ENCODE measurements at regions not wholly inside any gene's neighbourhood (a gene's known extent, or its start where the extent isn't known, plus 50 kb on each side); places are given as distances from the start of the nearest gene placed in this dataset.
"Not testable (repeated sequence)": the region's sequence is repeated elsewhere in the genome, so short reads cannot be mapped to it uniquely, and the experiment has no call there.

DNA sequence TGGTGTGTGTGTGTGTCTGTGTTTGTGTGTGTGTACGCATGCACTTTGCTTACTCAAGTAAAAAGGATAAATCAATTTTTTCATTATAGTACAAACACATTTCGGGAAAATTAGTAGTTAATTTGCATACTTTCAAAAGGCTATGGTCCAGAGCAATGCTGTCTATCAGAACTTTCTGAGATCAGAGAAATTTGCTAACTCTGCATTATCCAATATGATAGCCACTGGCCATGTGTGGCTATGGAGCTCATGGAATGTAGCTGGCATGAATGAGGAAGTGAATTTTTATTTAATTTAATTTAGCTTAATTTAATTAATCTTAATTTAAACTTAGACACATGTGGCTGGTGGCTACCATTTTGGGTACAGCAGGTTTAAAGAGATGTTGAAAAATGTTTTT, 289.6 kb downstream of the MAT2B start:
- no peak for DNase-seq

DNA sequence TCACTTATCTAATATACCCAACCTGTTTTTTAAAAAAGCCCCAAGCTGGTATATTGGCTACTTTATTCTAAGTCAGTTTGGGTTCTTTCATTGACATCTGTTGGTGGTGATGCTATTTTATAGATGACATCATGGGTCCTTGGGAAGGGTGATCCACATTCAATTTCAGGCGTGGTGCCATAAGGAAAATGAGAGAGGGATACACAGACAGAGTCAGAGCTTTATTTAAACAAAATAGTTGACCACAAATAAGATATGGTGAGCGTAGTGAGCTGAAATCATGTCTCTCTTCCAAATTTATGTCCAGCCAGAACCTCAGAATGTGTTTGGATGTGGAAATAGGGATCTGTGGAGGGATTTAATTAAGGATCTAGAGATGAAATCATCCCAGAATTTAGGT, 302.4 kb downstream of the MAT2B start:
- no peak for DNase-seq

DNA sequence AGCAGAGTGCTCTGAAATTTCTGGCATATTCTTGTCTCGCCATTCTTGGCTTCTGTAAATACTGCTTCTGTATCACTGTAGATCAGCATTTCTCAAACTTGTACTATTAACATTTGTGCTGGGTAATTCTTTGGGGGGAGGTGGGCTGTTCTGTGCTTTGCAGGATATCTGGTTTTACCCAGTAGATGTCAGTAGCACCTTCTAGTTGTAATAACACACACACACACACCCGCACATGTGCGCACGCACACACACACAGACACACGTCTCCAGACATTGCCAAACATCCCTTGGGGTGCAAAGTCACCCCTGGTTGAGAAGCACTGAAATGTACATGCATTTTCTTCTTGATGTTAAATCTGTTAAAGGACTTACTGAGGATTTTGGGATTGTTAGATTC, 304.1 kb downstream of the MAT2B start:
- no peak for DNase-seq

DNA sequence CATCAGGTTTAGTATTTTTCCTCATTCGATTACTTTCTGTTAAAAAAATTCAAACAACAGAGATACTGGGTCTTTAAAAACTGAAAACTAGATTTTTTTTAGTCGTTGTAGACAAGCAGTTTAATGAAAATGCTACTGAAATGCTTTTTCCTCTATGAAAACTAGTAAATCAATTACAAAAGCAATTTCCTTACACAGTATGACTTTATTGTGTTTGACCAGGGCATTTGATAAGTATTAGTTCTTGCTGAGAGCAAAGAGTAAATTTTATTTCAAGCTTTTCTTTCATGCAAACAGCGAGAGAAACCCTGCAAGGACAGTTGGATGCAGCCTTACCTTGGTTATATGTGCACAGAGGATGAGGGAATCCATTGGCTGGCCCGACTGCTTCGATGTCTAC, 308.5 kb downstream of the MAT2B start:
- DNase-seq: no peak

DNA sequence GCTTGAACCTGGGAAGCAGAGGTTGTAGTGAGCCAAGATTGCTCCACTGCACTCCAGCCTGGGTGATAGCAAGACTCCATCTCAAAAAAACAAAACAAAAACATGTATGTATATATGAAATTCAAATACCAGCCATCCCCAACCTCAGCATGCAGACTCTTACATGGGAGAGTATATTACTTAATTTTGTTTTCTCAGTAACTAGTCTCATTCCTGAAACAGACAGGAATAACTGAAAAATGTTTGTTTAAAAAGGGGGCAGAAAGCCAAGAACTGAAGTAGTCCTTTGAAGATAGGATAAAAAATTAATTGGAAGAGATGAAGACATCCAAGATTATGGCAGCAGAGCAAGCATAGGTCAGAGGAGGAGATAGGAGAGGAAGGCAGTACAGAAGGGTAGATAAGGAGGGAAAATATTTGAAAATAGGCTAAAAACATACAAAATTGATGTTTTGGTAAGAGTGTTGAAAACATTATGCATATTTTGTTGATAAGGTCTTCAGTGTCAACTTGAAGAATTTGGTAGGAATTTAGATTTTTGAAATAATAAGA, 309.9 kb downstream of the MAT2B start:
- no peak for DNase-seq

DNA sequence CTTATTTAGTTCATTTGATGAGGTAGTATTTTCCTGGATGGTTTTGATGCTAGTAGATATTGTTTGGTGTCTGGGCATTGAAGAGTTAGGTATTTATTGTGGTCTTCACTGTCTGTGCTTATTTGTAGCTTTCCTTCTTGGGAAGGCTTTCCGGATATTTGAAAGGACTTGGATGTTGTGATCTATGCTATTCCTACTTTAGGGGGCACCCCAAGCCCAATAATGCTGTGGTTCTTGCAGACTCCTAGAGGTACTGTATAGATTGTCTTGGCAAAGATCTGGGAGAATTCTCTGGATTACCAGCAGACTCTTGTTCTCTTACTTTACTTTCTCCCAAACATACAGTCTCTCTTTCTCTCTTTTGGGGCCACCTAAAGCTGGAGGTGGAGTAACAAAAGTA, 315.7 kb downstream of the MAT2B start:
- no peak for DNase-seq

DNA sequence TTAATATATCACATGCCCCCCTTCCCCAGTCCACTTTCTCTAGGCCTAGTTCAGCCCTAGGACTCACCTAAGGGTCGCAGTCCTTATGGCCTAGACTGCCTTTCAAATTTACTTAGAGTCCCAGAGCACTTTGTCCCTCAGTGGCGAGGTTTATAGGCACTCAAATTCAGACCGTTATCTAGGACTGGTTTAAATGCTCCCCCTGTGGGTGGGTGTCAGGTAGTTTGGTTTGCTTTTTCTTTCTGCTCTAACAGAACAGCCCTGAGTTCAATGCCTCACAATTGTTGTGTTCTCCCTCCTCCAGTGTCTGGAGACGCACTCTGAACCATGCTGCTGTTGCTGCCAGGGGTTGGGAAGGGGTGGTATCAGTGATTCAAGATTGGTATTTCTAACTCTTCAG, 317.1 kb downstream of the MAT2B start:
- no peak for DNase-seq

DNA sequence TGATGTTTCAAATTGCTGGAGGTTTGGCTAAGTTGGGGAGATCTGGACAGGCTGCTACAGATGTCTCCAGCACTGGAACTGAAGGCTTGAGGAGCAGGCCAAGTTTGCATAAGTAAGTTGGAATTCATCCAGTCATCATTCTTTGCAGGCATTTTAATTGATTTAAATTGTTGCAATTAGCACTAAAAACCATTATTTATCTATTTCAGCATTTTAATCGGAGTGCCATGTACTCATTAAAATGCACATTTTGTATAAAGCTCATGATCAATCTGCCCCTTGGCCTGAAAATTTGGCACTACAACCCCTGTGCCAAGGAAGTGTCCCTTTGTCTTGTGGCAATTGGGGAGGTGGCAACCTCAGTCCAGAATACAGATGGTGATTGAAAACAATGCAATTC, 320.2 kb downstream of the MAT2B start:
- no peak for DNase-seq

DNA sequence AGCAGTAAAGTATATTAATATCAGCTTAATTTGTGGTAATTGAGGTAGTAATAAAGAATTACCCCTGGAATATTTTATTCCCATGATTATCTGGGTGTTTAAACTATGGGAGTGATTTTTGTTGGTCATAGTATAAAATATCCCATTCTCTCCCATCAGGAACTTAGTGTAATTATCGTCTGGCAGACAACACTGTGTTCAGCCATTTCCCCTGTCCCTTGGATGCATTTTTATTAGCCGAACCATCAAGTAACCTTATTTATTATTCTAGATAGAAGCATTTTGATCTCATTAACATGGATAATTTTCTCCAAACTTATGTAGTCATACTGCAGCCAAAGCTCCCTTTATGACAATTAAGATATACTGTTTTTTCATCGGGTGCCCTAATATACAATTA, 320.8 kb downstream of the MAT2B start:
- no peak for DNase-seq

DNA sequence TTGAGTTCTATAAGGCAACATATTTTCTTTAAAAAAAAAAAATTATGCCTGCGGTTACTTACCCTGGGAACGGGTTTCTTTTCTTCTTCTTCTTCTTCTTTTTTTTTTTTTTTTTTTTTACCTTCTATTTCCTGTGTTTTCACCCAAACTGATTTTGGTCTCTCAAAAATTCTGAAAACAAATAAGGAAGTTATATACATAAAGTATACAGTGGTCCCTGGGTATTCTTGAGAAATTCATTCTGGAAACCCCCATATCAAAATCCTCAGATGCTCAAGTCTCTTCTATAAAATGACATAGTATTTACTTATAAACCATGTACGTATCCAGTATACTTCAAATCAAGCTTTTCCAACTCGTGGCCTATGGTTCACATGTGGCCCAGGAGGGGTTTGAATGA, 326.7 kb downstream of the MAT2B start:
- DNase-seq: no peak

DNA sequence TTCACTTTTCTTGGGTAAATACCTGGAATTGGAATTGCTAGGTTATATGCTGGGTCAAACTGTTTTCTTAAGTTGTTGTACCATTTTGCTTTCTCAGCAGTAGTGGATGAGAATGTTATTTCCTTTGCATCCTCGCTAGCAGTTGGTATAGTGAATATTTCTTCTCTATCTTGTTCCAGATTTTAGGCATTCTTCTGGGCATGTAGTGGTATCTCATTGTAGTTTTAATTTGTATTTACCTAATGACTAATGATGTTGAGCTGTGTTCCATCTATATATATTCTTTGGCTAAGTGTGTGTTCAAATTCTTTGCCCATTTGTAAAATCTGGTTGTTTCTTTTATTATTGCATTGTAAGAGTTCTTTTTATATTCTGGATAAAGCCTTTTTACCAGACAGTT, 333.3 kb downstream of the MAT2B start:
- DNase-seq: no peak

DNA sequence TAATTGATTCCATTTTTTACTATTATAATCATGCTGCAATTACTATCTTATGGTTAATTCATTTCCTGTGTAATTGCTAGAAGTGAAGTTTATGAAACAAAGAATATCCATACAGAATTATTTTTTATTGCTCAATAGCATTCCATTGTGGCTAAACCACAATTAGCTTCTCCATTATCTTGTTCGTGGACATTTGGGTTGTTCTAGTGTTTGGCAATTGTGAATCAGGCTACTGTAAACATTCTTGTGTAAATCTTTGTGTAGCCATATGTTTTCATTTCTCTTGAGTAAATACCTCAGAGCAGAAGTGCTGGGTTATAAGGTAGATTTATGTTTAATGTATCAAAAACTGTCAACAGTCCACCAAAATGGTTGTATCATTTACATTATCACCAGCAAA, 341.1 kb downstream of the MAT2B start:
- DNase-seq: peak; percentile 1 to 4

DNA sequence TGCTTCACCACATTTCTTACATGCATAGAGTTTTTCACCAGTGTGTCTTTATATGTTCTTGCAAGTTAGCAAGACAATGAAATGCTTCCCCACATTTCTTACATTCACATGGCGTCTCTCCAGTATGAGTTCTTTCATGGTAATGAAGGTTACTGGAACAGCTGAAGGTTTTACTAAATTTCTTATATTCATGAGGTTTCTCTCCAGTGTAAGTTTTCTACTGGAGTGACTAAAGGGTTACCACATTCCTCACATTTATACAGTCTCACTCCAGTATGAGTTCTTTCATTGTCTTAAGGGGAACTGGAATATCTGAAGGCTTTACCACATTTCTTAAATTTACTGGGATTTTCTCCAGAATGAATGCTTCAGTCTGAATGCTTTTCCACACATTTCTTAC, 350.3 kb downstream of the MAT2B start:
- DNase-seq: no peak

DNA sequence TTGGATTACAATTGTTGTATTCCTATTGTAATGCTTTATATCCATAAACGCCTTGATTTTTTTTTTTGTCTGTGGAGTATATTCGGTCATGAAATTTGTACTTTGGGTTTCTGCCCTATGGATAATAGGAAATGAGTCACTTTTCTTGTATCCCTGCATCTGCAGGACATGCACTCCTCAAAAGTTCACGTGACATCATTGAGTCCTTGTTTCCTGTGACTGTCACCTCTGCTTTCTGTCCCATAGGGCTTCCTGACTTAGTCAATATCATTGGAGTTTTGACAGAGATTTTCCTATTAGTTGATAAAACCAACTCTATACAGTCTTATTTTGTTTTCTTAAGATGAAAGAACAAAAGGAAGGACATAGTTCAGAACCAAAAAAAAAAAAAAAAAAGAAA, 356.3 kb downstream of the MAT2B start:
- no peak for DNase-seq

DNA sequence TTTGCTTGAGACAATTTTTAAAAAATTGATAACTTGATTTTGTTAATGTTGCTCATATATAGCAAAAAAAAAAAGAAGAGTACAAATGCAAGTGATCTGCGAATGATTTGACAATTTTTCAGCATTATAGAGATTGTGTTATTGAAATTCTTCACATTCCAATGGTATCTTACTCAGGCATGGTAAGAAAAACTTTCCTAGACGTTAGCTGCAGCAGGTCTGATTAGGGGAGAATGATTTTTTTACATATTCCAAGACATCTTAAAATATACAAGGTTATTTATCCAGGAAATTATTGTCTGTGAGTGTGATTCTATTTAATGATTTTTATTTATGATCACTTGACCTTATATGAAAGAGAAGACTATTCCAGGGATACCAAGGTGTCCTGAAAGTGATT, 361.9 kb downstream of the MAT2B start:
- no peak for DNase-seq

DNA sequence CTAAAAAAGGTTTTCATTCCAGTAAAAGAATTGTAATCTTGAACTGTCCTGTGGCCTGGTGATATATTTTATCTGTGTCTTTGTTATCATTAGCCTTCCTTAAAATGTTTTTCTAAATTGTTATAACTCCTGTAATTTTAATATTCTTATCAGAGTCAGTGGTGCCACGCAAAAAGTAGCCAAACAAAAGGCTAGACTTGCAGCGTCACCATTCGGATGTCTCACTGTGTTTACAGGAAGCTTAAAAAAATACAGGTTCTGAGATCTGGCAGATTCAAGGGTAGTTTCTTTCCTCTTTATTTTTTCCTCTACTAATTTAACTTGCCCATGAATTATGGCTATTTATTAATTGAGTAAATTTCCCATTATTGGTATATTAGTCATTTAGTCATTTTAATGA, 362.3 kb downstream of the MAT2B start:
- DNase-seq: no peak

DNA sequence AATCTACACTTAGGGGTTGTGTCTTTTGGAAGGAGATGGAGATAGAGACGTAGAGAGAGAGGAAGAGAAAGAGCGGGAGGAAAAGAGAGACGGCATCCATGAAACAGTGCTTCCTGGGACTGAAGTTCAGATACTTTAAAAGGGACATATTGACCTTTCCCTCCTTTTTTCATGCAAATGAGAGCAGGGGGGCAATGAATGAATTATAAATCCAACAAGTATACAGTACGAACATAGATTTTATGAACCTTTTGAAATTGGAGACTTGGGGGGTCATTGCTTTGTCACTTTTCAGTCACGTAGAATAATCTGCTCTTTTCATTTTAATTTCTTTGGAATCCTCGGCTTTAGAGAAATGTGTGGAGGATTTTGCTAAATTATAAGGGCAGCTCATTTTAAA, 364.2 kb downstream of the MAT2B start:
- no peak for DNase-seq

DNA sequence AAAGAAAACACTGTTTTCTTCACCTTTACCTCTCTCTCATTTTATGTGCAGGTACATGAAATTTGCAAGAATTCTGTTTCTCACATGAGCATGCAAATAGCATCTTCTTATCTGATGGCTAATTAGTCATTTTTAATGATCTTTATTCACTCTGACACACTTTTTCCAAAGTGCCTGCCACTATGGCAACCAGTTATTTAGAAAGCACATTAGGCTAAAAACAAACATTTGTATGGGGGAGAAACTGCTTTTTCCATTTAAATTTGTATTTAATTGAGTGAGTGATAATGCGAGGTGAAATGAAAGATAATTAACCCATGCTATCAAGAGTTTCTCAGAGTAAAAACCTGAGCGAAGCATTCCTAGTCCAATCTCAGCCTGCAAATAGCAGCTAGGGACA, 365.0 kb downstream of the MAT2B start:
- DNase-seq: no peak

DNA sequence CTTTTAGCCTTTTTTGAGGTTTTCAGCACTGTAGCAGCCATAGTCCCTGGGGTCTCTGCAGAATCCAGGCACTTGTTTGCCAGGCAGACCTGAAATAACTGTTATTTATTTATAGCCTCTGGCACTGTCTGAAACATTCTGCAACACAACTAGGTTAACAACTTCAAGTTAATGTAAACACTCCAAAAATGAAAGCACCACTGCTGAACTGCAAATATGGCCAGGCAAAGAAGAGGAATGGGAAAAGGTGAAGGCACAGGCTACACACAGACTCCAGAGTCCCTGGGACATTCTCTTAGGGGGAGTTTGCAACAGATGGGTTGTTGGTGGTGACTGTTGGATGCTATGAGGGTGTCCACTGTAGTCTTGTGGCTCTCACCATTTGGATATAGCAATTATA, 369.0 kb downstream of the MAT2B start:
- no peak for DNase-seq

DNA sequence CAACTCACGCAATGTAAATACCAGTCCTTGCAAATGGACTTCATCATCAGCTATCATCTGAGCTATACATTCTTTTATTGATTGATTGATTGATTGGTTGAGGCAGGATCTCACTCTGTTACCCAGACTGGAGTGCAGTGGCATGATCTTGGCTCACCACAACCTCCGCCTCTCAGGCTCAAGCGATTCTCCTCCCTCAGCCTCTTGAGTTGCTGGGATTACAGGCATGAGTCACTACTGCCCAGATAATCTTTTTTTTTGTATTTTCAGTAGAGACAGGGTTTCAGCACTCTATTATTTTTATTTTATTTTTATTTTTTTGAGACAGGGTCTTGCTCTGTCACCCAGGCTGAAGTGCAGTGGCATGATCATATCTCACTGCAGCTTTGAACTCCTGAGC, 369.5 kb downstream of the MAT2B start:
- DNase-seq: not testable (repeated sequence)

DNA sequence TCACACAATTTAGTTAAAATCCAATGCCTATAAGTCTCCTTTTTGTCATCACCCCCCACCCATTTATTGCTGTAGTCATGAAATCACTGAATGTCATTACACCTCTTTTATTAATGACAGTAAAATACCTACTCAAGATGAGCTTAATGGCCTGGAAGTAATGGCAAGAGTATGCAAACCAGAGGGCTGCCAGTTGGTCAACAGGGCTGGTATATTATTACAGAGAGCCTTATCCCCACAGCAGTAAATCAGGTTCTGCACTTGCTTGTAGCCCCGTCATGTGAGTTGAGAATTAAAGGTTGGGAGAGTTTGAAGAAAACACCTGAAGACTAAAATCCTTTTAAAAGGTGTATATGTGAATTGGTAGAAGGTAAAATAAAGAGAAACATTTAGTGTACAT, 372.4 kb downstream of the MAT2B start:
- DNase-seq: no peak

DNA sequence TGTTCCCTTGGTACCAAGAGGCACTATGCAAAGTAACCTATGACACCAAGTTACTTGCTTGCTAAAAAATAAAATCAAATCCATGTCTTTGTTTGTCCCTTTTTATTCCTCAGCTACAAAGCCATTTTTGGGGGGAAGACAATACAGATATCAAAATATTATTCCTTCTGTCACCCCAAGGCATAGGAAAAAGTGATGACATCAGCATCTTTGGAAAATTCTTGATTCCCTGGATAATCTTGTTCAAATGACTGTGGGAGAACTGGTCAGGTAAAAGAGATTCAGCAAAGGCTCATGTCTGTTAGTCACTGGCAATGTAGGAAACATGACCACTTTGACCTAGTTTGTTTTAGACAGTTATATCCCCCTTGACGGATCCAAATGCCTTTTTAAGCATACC, 373.1 kb downstream of the MAT2B start:
- no peak for DNase-seq

DNA sequence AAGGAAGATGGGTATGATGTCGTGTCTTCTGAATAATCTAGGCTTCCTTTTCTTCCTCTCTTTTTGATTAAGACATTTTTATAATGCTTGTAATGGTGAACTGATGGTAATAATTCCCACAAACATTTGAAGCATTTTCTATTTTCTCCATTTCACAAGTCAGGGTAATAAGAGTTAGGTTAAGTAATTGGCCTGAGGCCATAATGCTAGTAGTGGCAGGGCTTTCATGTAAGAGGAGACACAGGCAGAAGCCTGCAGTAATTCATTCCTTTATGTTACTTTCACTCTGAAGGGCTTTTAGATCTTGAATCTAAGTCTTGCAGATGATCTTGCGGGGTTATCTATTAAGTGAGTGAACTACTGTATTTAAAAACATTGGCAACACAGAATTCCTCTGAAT, 374.9 kb downstream of the MAT2B start:
- no peak for DNase-seq

DNA sequence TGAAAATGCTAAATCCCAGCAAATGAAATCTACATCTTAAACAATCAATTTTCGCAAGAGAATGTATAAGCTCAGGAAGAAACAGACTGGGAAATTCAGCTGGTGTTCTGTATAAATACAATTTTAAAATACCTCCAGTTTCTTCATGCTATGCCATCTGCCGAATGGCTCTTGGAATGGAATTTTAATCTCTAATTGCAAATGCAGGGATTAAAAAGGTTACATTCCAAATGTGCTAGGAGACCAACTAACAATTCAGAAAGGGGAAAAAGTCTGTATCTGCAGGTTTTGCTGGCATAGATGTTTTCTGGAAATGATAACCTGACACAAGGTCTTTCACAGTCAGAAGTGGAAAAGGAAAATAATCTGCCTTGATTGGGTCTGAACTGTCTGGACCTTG, 379.7 kb downstream of the MAT2B start:
- no peak for DNase-seq

DNA sequence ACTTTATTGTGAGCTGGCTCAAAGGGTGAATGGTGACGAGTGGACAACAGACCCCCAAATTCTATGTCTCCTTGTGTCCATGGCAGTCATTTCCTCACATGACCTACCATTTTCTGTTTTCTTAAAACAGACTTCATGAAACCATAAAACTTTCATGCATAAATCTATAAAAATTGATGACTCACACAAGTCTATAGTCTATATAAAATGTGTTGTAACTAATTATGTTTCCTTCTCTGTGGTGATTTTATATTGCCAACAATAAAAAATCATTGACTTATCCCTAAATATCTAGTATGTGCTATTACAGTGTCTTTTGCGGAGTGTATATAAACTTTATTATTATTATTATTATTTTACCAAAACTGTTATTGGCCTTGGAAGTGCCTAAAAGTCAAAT, 382.4 kb downstream of the MAT2B start:
- no peak for DNase-seq

DNA sequence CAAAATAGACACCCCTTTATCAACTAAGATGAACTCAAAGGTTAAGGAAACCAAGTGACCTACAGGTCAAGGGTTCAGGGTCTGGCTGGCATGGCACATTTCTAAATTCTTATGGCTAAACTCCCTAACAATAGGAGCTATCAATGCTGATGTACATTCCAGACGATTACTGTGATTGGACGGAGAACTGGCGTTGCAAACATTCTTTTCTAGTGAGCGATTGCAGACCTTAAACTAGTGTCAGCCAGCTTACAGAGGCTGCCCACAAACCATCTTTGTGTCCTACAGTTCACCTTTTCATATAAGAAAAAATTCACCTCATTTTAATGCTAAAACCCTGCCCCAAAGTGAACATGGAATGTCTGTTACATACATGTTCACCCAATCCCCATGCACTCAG, 382.9 kb downstream of the MAT2B start:
- no peak for DNase-seq
